K562 (cell line): ENCODE measurements at regions not wholly inside any gene's neighbourhood (a gene's known extent, or its start where the extent isn't known, plus 50 kb on each side); places are given as distances from the start of the nearest gene placed in this dataset.

Experiments used
- ATAC-seq: fragments of 200-7000 bp; cut with Tn5 transposase; 3 replicates; pipeline ENCODE4 v1.9.1; 2020; ENCODE audit warnings: moderate library complexity
- BruUV-seq: library from RNA; stranded (reverse); fragments of 400-500 nt; replicated peaks from 2 replicates; lab custom pipeline; 2021; lab: Mats Ljungman, UMichigan
- CTCF ChIA-PET: fragments of 300-600 bp; formaldehyde crosslinking; extraction: SDS; loops from one replicate; lab custom pipeline; 2021; ENCODE audit warnings: low intra/inter-chr PET ratio; lab: Yijun Ruan, JAX
- POLR2A ChIA-PET: fragments of 300-600, 350-650 bp; sonication (Branson Sonifier 250); formaldehyde crosslinking; extraction: SDS; loops from one replicate; lab custom pipeline; 2021; ENCODE audit warnings: antibody characterized with exemption, inconsistent platforms; lab: Yijun Ruan, JAX
- DNase-seq, 4 experiments: peaks; one replicate each; pipeline versions ENCODE4 v3.0.0 to v3.0.0-alpha.2; 2011 to 2018; ENCODE audit warnings: low spot score in 3 of 4, mixed read lengths in 3 of 4; ENCODE audit errors: extremely low read depth in 1 of 4
- FAIRE-seq: peaks from 2 replicates; lab custom pipeline; 2011; peaks lifted over from hg19 to GRCh38; lab: Jason Lieb, UNC
- H2AFZ ChIP-seq: 2 replicates; pipeline ENCODE4 v1.6.0; 2011; ENCODE audit warnings: low read depth, low read length, control low read depth, inconsistent platforms
- H3K27ac ChIP-seq: fragments of 200-600 bp; 3 replicates; pipeline ENCODE4 v1.8.0; 2011; ENCODE audit warnings: low read depth, mild to moderate bottlenecking, control low read depth, inconsistent platforms, low read length, moderate library complexity, mixed read lengths; ENCODE audit errors: extremely low read depth
- H3K27me3 ChIP-seq, 2 experiments: fragments of 300-600 bp in 1 of 2; 2 replicates in 1 of 2; 3 replicates in 1 of 2; pipeline versions ENCODE4 v1.6.0 to v1.8.0; 2011; ENCODE audit warnings: inconsistent platforms in 2 of 2, low read length in 2 of 2, mild to moderate bottlenecking in 1 of 2, mixed read lengths in 1 of 2, moderate library complexity in 1 of 2; ENCODE audit not compliant: control insufficient read depth in 2 of 2, insufficient read depth in 2 of 2
- H3K36me3 ChIP-seq: fragments of 300-600 bp; 3 replicates; pipeline ENCODE4 v1.8.0; 2011; ENCODE audit warnings: mild to moderate bottlenecking, low read length, inconsistent platforms; ENCODE audit not compliant: control insufficient read depth, insufficient read depth
- H3K4me1 ChIP-seq, 2 experiments: fragments of 200-600 bp in 1 of 2; replicated peaks in 1 of 2; 2 replicates in 1 of 2; 3 replicates in 1 of 2; pipeline versions ENCODE4 v1.5.1 to v1.8.0; 2011; ENCODE audit warnings: inconsistent platforms in 2 of 2, low read length in 2 of 2, mild to moderate bottlenecking in 1 of 2, mixed read lengths in 1 of 2, moderate library complexity in 1 of 2; ENCODE audit not compliant: control insufficient read depth in 2 of 2, insufficient read depth in 2 of 2
- H3K4me2 ChIP-seq: 2 replicates; pipeline ENCODE4 v1.6.1; 2011; ENCODE audit warnings: low read length, control low read depth, inconsistent platforms, mixed read lengths; ENCODE audit not compliant: insufficient read depth
- H3K4me3 ChIP-seq: fragments of 200-600 bp; sonication (generic), shearing (Covaris generic); 2 replicates; pipeline ENCODE4 v1.5.1; 2016; ENCODE audit warnings: control low read depth, inconsistent platforms
- H3K79me2 ChIP-seq: fragments of 200-600 bp; 3 replicates; pipeline ENCODE4 v1.8.0; 2011; ENCODE audit warnings: low read length, inconsistent platforms; ENCODE audit not compliant: control insufficient read depth, insufficient read depth
- H3K9ac ChIP-seq, 2 experiments: 2 replicates each; pipeline versions ENCODE4 v1.6.0 to v1.6.1; 2011; ENCODE audit warnings: low read depth in 2 of 2, low read length in 2 of 2, control low read depth in 1 of 2, inconsistent platforms in 1 of 2, mild to moderate bottlenecking in 1 of 2, mixed read lengths in 1 of 2; ENCODE audit not compliant: insufficient read depth in 1 of 2
- H3K9me1 ChIP-seq: one replicate; pipeline ENCODE4 v1.6.0; 2011; ENCODE audit warnings: inconsistent platforms, mild to moderate bottlenecking, low read length, moderate library complexity; ENCODE audit not compliant: control insufficient read depth, insufficient read depth
- H3K9me3 ChIP-seq: replicated peaks from 2 replicates; pipeline ENCODE4 v1.5.1; 2011; ENCODE audit warnings: low read depth, low read length, inconsistent platforms; ENCODE audit not compliant: control insufficient read depth, insufficient read depth
- H4K20me1 ChIP-seq: replicated peaks from 2 replicates; pipeline ENCODE4 v1.6.1; 2011; ENCODE audit warnings: low read length, inconsistent platforms, mixed read lengths; ENCODE audit not compliant: control insufficient read depth, insufficient read depth
- ADNP ChIP-seq: fragments of 200-800 bp; sonication (Bioruptor generic); IDR thresholded peaks from 2 replicates; pipeline ENCODE4 v1.6.1; 2016; ENCODE audit warnings: missing genetic modification characterization, missing compliant biosample characterization
- EP400 ChIP-seq: fragments of 450-650 bp; IDR thresholded peaks from 2 replicates; pipeline ENCODE4 v1.6.1; 2017; ENCODE audit warnings: antibody characterized with exemption, mild to moderate bottlenecking, moderate library complexity
- NFXL1 ChIP-seq: fragments of 450-650 bp; formaldehyde crosslinking; IDR thresholded peaks from 2 replicates; pipeline ENCODE4 v1.4.0; 2021; ENCODE audit warnings: mild to moderate bottlenecking
- NR3C1 ChIP-seq: sonication (generic); formaldehyde crosslinking; IDR thresholded peaks from 2 replicates; pipeline ENCODE4 v1.8.1; 2022; ENCODE audit warnings: missing genetic modification reagents
- SAFB2 ChIP-seq: fragments of 200-400 bp; formaldehyde crosslinking; IDR thresholded peaks from 2 replicates; pipeline ENCODE4 v1.6.1; 2018; ENCODE audit warnings: borderline replicate concordance, low read length, low read depth, moderate library complexity; ENCODE audit not compliant: severe bottlenecking
- TOE1 ChIP-seq, 2 experiments: fragments of 450-650 bp in 1 of 2; sonication (generic) in 1 of 2; formaldehyde crosslinking in 1 of 2; IDR thresholded peaks; 2 replicates each; pipeline versions ENCODE4 v1.7.1 to v1.8.0; 2016 to 2022; ENCODE audit warnings: borderline replicate concordance in 2 of 2, mild to moderate bottlenecking in 2 of 2, antibody characterized with exemption in 1 of 2, inconsistent platforms in 1 of 2, low read depth in 1 of 2, missing genetic modification reagents in 1 of 2, moderate library complexity in 1 of 2
- ZFX ChIP-seq: sonication (generic); formaldehyde crosslinking; IDR thresholded peaks from 2 replicates; pipeline ENCODE4 v1.8.0; 2022; ENCODE audit warnings: mild to moderate bottlenecking, missing genetic modification reagents, moderate library complexity
- ZKSCAN3 ChIP-seq: fragments of 250-450 bp; sonication (Bioruptor Pico); IDR thresholded peaks from 2 replicates; pipeline ENCODE4 v1.4.0; 2020
- WGBS: fragments of 100-300 bp; shearing (Covaris generic); methylation state at CpG from one replicate; pipeline ENCODE4 v1.1.6; 2016; ENCODE audit warnings: low coverage, mixed read lengths; ENCODE audit not compliant: insufficient coverage; ENCODE audit errors: missing lambda C conversion rate; 5-methylcytosine and 5-hydroxymethylcytosine counted together
- in situ Hi-C: fragments of 300-500 bp; cut with MboI; formaldehyde crosslinking; loops from 4 replicates; pipeline ENCODE4 v1.15.0; 2018; ENCODE audit warnings: inconsistent platforms, mixed read lengths
- intact Hi-C: fragments of 100-400 bp; cut with micrococcal nuclease; formaldehyde crosslinking; loops from 2 replicates; pipeline ENCODE4 v1.14.2; 2022

DNA sequence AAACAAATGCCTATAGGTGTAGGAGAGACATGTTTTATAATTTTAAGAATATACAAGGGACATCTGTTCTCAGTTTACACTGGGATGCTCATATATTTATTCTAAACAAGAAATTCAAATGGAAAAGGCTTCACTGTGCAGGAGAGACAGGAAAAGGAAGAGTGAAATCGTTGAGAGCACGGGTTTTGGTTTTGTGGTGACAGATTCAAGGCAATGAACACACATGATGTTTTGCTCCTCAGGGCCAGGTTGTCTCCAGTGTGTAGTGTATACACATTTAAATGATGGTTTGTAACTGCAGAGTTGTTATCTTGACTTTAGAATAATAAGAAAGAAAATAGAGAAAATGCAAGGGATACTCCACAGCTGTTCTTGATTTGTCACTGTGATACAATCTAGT is 73.7 kb downstream of the S1PR1 start:
- no peaks in the 10 kb centered on the region for H3K9me3 ChIP-seq
- H3K4me2 ChIP-seq, result no peak overlapping the region
- TF ChIP-seq ZFX (CRISPR knock-in tag) (no peak), SAFB2 (no peak), ADNP (tag) (no peak), NR3C1 (CRISPR knock-in tag) (no peak), TOE1 (IDR thresholded peaks at IDR 0.05; ENCODE audit: borderline replicate concordance) (no peak), TOE1 (CRISPR knock-in tag; IDR thresholded peaks at IDR 0.05; ENCODE audit: borderline replicate concordance, low read depth) (no peak), EP400 (no peak), ZKSCAN3 (CRISPR knock-in tag) (no peak), NFXL1 (no peak)
- no peaks in the 10 kb centered on the region for H3K36me3 ChIP-seq
- no peaks in the 10 kb centered on the region for H4K20me1 ChIP-seq
- no peak for DNase-seq
- no peaks in the 10 kb centered on the region for H3K79me2 ChIP-seq
- CTCF ChIA-PET, result interaction anchor here (0.5 kb wide), 1 partner anchor 45 kb away, joined by 3 read pairs; no protein-coding TSS in a partner anchor
- 0 out of 5 replicates have a peak, but pooled peaks cover 0 to 2% of the 10 kb centered on the region in 2 experiments for H3K4me1 ChIP-seq
- in situ Hi-C loops, result no loop called here
- intact Hi-C loops, result no loop called here
- H3K27me3 ChIP-seq, result peaks cover 0 to 35% of the 10 kb centered on the region in 2 experiments; a peak in 4 of 5 replicates
- POLR2A ChIA-PET, result no interaction called here
- no peak overlapping the region for H3K27ac ChIP-seq
- no peak overlapping the region for H3K4me3 ChIP-seq
- 0% methylated on average over 2 of the region's 2 CpGs for WGBS
- ATAC-seq, result no peak
- no peaks in the 10 kb centered on the region for H3K9me1 ChIP-seq
- FAIRE-seq, result no peak
- H2AFZ ChIP-seq, result no peak overlapping the region
- BruUV-seq, result no TSS peak
- no peak overlapping the region for H3K9ac ChIP-seq
